ENCODE measurements at regions not wholly inside any gene's neighbourhood (a gene's known extent, or its start where the extent isn't known, plus 50 kb on each side); places are given as distances from the start of the nearest gene placed in this dataset.

GRCh38 chr9:118561051-118561450, 808.2 kb downstream of the BRINP1 start:
- ChIA-PET CTCF (interaction anchor here (0.6 kb wide), 1 partner anchor 994 kb away, joined by 5 read pairs; no protein-coding TSS in a partner anchor), POLR2A (no interaction called here)
- Histone ChIP-seq H3K4me3 (ENCODE audit: low read depth, low read length) (no peak overlapping the region), H3K9me3 (ENCODE audit: control insufficient read depth, insufficient read depth, low read length) (peaks cover 4% of the 10 kb centered on the region), H3K27ac (ENCODE audit: low read depth, low read length) (no peak overlapping the region), H3K27me3 (ENCODE audit: control insufficient read depth, insufficient read depth, low read length) (no peaks in the 10 kb centered on the region)
- DNase-seq (ENCODE audit: low read depth, low spot score): no peak
- no peak for TF ChIP-seq CTCF (IDR thresholded peaks at IDR 0.05; ENCODE audit: low read depth, low read length)

GRCh38 chr9:118563677-118564076, 805.6 kb downstream of the BRINP1 start:
- no peak for DNase-seq (ENCODE audit: low read depth, low spot score)
- Histone ChIP-seq H3K4me3 (ENCODE audit: low read depth, low read length) (no peak overlapping the region), H3K27me3 (ENCODE audit: control insufficient read depth, insufficient read depth, low read length) (no peaks in the 10 kb centered on the region), H3K27ac (ENCODE audit: low read depth, low read length) (no peak overlapping the region), H3K9me3 (ENCODE audit: control insufficient read depth, insufficient read depth, low read length) (peaks cover 4% of the 10 kb centered on the region)
- CTCF ChIA-PET: no interaction called here
- TF ChIP-seq CTCF (IDR thresholded peaks at IDR 0.05; ENCODE audit: low read depth, low read length): no peak
- POLR2A ChIA-PET: no interaction called here

- Histone ChIP-seq H3K27ac (ENCODE audit: low read depth, low read length) (no peak overlapping the region), H3K4me3 (ENCODE audit: low read depth, low read length) (no peak overlapping the region), H3K9me3 (ENCODE audit: control insufficient read depth, insufficient read depth, low read length) (peaks cover 3% of the 10 kb centered on the region; the same call in 1 of the 2 replicates), H3K27me3 (ENCODE audit: control insufficient read depth, insufficient read depth, low read length) (no peaks in the 10 kb centered on the region)
- CTCF ChIA-PET: no interaction called here
- POLR2A ChIA-PET: no interaction called here
- DNase-seq (ENCODE audit: low read depth, low spot score): no peak
- TF ChIP-seq CTCF (IDR thresholded peaks at IDR 0.05; ENCODE audit: low read depth, low read length): no peak
Observed at GRCh38 chr9:118567861-118568260, 801.4 kb downstream of the BRINP1 start.

GRCh38 chr9:118568704-118569103, 800.5 kb downstream of the BRINP1 start:
- no peak for DNase-seq (ENCODE audit: low read depth, low spot score)
- no peak for TF ChIP-seq CTCF (IDR thresholded peaks at IDR 0.05; ENCODE audit: low read depth, low read length)
- Histone ChIP-seq H3K4me3 (ENCODE audit: low read depth, low read length) (no peak overlapping the region), H3K9me3 (ENCODE audit: control insufficient read depth, insufficient read depth, low read length) (peaks cover 3% of the 10 kb centered on the region; the same call in 1 of the 2 replicates), H3K27me3 (ENCODE audit: control insufficient read depth, insufficient read depth, low read length) (no peaks in the 10 kb centered on the region), H3K27ac (ENCODE audit: low read depth, low read length) (no peak overlapping the region)
- POLR2A ChIA-PET: no interaction called here
- CTCF ChIA-PET: no interaction called here

- no peak for DNase-seq (ENCODE audit: low read depth, low spot score)
- ChIA-PET POLR2A (no interaction called here), CTCF (no interaction called here)
- Histone ChIP-seq H3K27me3 (ENCODE audit: control insufficient read depth, insufficient read depth, low read length) (no peaks in the 10 kb centered on the region), H3K4me3 (ENCODE audit: low read depth, low read length) (no peak overlapping the region), H3K27ac (ENCODE audit: low read depth, low read length) (no peak overlapping the region), H3K9me3 (ENCODE audit: control insufficient read depth, insufficient read depth, low read length) (peaks cover 3% of the 10 kb centered on the region; the same call in 1 of the 2 replicates)
- TF ChIP-seq CTCF (IDR thresholded peaks at IDR 0.05; ENCODE audit: low read depth, low read length): no peak
Observed at GRCh38 chr9:118569148-118569547, 800.1 kb downstream of the BRINP1 start.
